Erythroblast (primary cell): ENCODE measurements at regions not wholly inside any gene's neighbourhood (a gene's known extent, or its start where the extent isn't known, plus 50 kb on each side); places are given as distances from the start of the nearest gene placed in this dataset.

Experiments
- GATA1 ChIP-seq: IDR thresholded peaks from 2 replicates; pipeline ENCODE4 v1.6.1; 2011; ENCODE audit warnings: low read depth, mild to moderate bottlenecking, control low read depth, low read length, moderate library complexity
- POLR2A ChIP-seq: IDR thresholded peaks from 2 replicates; pipeline ENCODE4 v1.6.1; 2011; ENCODE audit warnings: mild to moderate bottlenecking, low read length

- no peak for TF ChIP-seq POLR2A
- TF ChIP-seq GATA1 = no peak
Measured at GRCh38 chr2:174648896-174649295, 51.3 kb upstream of the WIPF1 start.
